GM12875 (cell line): ENCODE measurements at regions not wholly inside any gene's neighbourhood (a gene's known extent, or its start where the extent isn't known, plus 50 kb on each side); places are given as distances from the start of the nearest gene placed in this dataset.
A peak's percentile ranks its signal among the peaks of the same experiment; 100 is the strongest.

ENCODE experiments used
- H3K4me3 ChIP-seq: one replicate; pipeline ENCODE4 v1.5.1; 2011; ENCODE audit warnings: low read depth, low read length, control low read depth
- TF ChIP-seq, protein P1 (sequence below): IDR thresholded peaks from 2 replicates; pipeline ENCODE4 v1.5.1; 2011; ENCODE audit warnings: low read depth, mild to moderate bottlenecking, control low read depth, inconsistent platforms, low read length, moderate library complexity, borderline replicate concordance; ENCODE audit not compliant: insufficient read depth

DNA sequence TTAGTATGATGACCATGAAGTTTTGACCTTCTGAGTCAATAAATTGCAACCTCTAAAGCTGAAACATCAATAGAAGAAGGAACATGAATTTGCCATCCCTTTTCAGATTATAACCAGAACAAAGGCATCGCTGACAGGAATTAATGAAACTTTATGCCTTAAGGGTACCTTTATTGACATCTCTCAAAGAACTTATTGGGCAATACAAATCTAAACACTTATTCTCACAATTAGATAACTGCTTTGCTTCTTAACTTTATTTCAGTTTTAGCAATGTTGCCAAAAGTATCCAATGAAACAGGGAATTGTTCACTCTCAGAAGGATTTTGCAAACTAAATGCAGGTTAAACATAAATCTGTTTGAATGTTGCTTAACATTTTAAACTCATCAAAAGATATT lies 116.0 kb downstream of the ELAPOR2 start:
- TF ChIP-seq, protein P1, sequence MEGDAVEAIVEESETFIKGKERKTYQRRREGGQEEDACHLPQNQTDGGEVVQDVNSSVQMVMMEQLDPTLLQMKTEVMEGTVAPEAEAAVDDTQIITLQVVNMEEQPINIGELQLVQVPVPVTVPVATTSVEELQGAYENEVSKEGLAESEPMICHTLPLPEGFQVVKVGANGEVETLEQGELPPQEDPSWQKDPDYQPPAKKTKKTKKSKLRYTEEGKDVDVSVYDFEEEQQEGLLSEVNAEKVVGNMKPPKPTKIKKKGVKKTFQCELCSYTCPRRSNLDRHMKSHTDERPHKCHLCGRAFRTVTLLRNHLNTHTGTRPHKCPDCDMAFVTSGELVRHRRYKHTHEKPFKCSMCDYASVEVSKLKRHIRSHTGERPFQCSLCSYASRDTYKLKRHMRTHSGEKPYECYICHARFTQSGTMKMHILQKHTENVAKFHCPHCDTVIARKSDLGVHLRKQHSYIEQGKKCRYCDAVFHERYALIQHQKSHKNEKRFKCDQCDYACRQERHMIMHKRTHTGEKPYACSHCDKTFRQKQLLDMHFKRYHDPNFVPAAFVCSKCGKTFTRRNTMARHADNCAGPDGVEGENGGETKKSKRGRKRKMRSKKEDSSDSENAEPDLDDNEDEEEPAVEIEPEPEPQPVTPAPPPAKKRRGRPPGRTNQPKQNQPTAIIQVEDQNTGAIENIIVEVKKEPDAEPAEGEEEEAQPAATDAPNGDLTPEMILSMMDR: no peak
- H3K4me3 ChIP-seq: no peak overlapping the region

GRCh38 chr7:86942995-86943394 lies 116.5 kb downstream of the ELAPOR2 start:
- no peak overlapping the region for H3K4me3 ChIP-seq
- TF ChIP-seq, protein P1: no peak

- TF ChIP-seq, protein P1: no peak
- H3K4me3 ChIP-seq: no peak overlapping the region
These were observed 117.4 kb downstream of the ELAPOR2 start for GRCh38 chr7:86942081-86942480.

- no peak overlapping the region for H3K4me3 ChIP-seq
- TF ChIP-seq, protein P1: peak; percentile 45; the same call in 1 of the 2 replicates
These were observed 120.1 kb downstream of the ELAPOR2 start for GRCh38 chr7:86939197-86939814.

DNA sequence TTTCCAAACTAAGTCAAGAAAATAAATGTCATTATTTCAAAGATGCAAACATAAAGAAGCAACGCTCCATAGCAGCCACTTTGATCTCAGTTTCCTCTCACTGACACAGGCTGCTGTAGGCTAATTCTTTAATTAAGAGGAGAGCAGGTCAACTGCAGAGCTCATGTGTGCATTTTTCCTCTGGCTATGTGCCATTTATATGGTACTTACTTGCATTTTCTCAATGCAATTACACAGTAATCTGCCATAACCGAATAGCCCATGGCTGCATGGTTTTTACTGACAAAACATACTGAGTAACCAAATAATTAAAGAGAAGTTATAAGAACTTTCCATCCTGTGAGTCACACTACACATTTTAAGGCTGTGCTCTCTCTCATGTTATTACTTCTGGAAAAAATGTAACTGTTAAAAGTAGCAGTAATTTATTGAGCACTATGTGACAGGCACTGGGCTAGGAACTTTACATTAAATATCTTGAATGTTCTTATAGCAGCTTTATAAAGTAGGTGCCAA lies 122.0 kb downstream of the ELAPOR2 start:
- TF ChIP-seq, protein P1: no peak
- no peak overlapping the region for H3K4me3 ChIP-seq

DNA sequence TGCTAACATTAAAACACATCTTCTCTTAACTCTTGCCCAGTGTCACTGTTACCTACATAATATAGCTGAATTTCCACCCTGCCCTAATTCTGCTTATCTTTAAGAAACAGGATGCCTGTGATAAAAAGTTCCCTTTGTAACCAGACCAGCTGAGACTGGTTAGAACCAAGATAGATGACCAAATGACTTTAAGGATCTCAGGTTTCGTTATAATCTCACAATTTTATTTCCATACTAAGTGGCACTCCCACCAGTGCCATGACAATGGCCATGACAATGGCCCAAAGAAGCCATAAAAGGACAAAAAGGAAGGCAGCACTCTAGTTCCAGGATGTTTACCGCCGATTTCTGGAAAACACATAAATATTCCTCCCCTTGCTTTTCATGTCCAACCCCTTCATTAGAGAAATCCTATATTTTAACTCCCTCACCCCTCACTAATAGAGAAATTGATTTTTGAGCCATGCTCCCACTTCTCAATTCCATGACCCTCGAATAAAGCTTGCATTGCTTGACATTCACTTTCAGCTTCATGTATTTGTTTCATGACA lies 126.1 kb downstream of the ELAPOR2 start:
- TF ChIP-seq, protein P1: no peak
- H3K4me3 ChIP-seq: no peak overlapping the region

DNA sequence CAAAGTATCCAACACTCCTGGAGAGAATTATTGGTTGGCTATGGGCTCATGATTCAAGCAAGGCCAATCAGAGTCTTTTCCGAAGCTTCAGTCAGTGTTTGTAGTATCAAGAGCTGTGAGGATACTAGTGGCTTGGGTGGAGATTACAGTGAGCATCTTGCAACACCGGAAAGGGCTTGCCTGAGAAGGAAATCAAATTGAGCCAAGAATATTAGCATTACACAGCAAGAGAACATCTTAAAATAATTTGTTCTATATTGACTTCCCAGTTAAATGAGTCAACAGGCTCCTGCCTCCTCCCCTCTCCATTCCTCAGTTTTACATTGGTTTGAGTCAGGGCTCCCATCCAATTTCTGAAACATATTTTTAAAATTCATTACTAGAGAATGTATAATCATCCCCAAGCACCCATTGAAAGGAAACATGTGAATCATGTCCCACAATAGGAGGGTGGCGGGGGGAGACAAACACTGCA lies 127.4 kb downstream of the ELAPOR2 start:
- no peak overlapping the region for H3K4me3 ChIP-seq
- TF ChIP-seq, protein P1: no peak
